ENCODE measurements at regions not wholly inside any gene's neighbourhood (a gene's known extent, or its start where the extent isn't known, plus 50 kb on each side); places are given as distances from the start of the nearest gene placed in this dataset.

GRCh38 chr9:75504721-75505120 lies 385.8 kb upstream of the PCSK5 start:
- no peak overlapping the region for H3K4me3 ChIP-seq (ENCODE audit: low read length)
- H3K9ac ChIP-seq (ENCODE audit: low read length) = no peak overlapping the region
- H3K36me3 ChIP-seq (ENCODE audit: insufficient read depth, low read length) = no peaks in the 10 kb centered on the region
- no peaks in the 10 kb centered on the region for H3F3A ChIP-seq (ENCODE audit: insufficient read depth, low read length, poor library complexity, severe bottlenecking)
- no peaks in the 10 kb centered on the region for H3K9me2 ChIP-seq (ENCODE audit: insufficient read depth, low read length)
- H3K79me2 ChIP-seq (replicated peaks; ENCODE audit: insufficient read depth, low read length) = no peaks in the 10 kb centered on the region
- no peaks in the 10 kb centered on the region for H4K20me1 ChIP-seq (ENCODE audit: insufficient read depth)
- no peak overlapping the region for H2AFZ ChIP-seq (ENCODE audit: low read depth, low read length)
- no peak overlapping the region for H3K27ac ChIP-seq (ENCODE audit: low read length)
- no peaks in the 10 kb centered on the region for H3K9me3 ChIP-seq (ENCODE audit: low read length)
- TF ChIP-seq RAD21 (conservative IDR thresholded peaks at IDR 0.05) = no peak
- no peak for TF ChIP-seq EZH2 (IDR thresholded peaks at IDR 0.05; ENCODE audit: borderline replicate concordance, insufficient read depth, low read length, poor library complexity, severe bottlenecking)
- no peak for TF ChIP-seq POLR2AphosphoS5 (IDR thresholded peaks at IDR 0.05)
- H3K27me3 ChIP-seq (ENCODE audit: insufficient read depth, low read depth, low read length) = no peaks in the 10 kb centered on the region
- no peak overlapping the region for H3K4me2 ChIP-seq (ENCODE audit: low read length)

- Histone ChIP-seq H3K4me3 (ENCODE audit: low read length) (no peak overlapping the region), H3K27ac (ENCODE audit: low read length) (no peak overlapping the region), H3K4me2 (ENCODE audit: low read length) (no peak overlapping the region), H3K9me3 (ENCODE audit: low read length) (no peaks in the 10 kb centered on the region), H3K36me3 (ENCODE audit: insufficient read depth, low read length) (no peaks in the 10 kb centered on the region), H2AFZ (ENCODE audit: low read depth, low read length) (no peak overlapping the region), H3K27me3 (ENCODE audit: insufficient read depth, low read depth, low read length) (no peaks in the 10 kb centered on the region), H3K9me2 (ENCODE audit: insufficient read depth, low read length) (no peaks in the 10 kb centered on the region), H3F3A (ENCODE audit: insufficient read depth, low read length, poor library complexity, severe bottlenecking) (no peaks in the 10 kb centered on the region), H3K9ac (ENCODE audit: low read length) (no peak overlapping the region), H3K79me2 (replicated peaks; ENCODE audit: insufficient read depth, low read length) (no peaks in the 10 kb centered on the region), H4K20me1 (ENCODE audit: insufficient read depth) (no peaks in the 10 kb centered on the region)
- TF ChIP-seq RAD21 (conservative IDR thresholded peaks at IDR 0.05) (no peak), EZH2 (IDR thresholded peaks at IDR 0.05; ENCODE audit: borderline replicate concordance, insufficient read depth, low read length, poor library complexity, severe bottlenecking) (no peak), POLR2AphosphoS5 (IDR thresholded peaks at IDR 0.05) (no peak), EP300 (conservative IDR thresholded peaks at IDR 0.05; ENCODE audit: poor library complexity, severe bottlenecking) (no peak), REST (IDR thresholded peaks at IDR 0.05; ENCODE audit: borderline replicate concordance) (no peak), TAF1 (IDR thresholded peaks at IDR 0.05; ENCODE audit: low read depth) (no peak)
These were observed 384.8 kb upstream of the PCSK5 start for GRCh38 chr9:75505654-75506053.

GRCh38 chr9:75529463-75529862 lies 361.0 kb upstream of the PCSK5 start:
- no peaks in the 10 kb centered on the region for H3K9me2 ChIP-seq (ENCODE audit: insufficient read depth, low read length)
- H4K20me1 ChIP-seq (ENCODE audit: insufficient read depth) = no peaks in the 10 kb centered on the region
- H3K4me3 ChIP-seq (ENCODE audit: low read length) = no peak overlapping the region
- no peak overlapping the region for H3K4me2 ChIP-seq (ENCODE audit: low read length)
- H3K9me3 ChIP-seq (ENCODE audit: low read length) = no peaks in the 10 kb centered on the region
- H3K36me3 ChIP-seq (ENCODE audit: insufficient read depth, low read length) = no peaks in the 10 kb centered on the region
- H3K9ac ChIP-seq (ENCODE audit: low read length) = no peak overlapping the region
- TF ChIP-seq REST (IDR thresholded peaks at IDR 0.05; ENCODE audit: borderline replicate concordance) (no peak), EZH2 (IDR thresholded peaks at IDR 0.05; ENCODE audit: borderline replicate concordance, insufficient read depth, low read length, poor library complexity, severe bottlenecking) (no peak), EP300 (conservative IDR thresholded peaks at IDR 0.05; ENCODE audit: poor library complexity, severe bottlenecking) (no peak), RAD21 (conservative IDR thresholded peaks at IDR 0.05) (no peak), POLR2AphosphoS5 (IDR thresholded peaks at IDR 0.05) (no peak), CTCF (IDR thresholded peaks at IDR 0.05; ENCODE audit: poor library complexity, severe bottlenecking) (no peak), MXI1 (conservative IDR thresholded peaks at IDR 0.05; ENCODE audit: poor library complexity, severe bottlenecking) (no peak), TAF1 (IDR thresholded peaks at IDR 0.05; ENCODE audit: low read depth) (no peak), SMC3 (conservative IDR thresholded peaks at IDR 0.05; ENCODE audit: poor library complexity) (no peak)
- no peaks in the 10 kb centered on the region for H3K27me3 ChIP-seq (ENCODE audit: insufficient read depth, low read depth, low read length)
- H3K27ac ChIP-seq (ENCODE audit: low read length) = no peak overlapping the region
- no peaks in the 10 kb centered on the region for H3K79me2 ChIP-seq (replicated peaks; ENCODE audit: insufficient read depth, low read length)
- peaks cover 2% of the 10 kb centered on the region for H3F3A ChIP-seq (ENCODE audit: insufficient read depth, low read length, poor library complexity, severe bottlenecking)
- H2AFZ ChIP-seq (ENCODE audit: low read depth, low read length) = no peak overlapping the region
